HG03575 (cell line): ENCODE measurements at regions not wholly inside any gene's neighbourhood (a gene's known extent, or its start where the extent isn't known, plus 50 kb on each side); places are given as distances from the start of the nearest gene placed in this dataset.
"Not testable (repeated sequence)": the region's sequence is repeated elsewhere in the genome, so short reads cannot be mapped to it uniquely, and the experiment has no call there.

ENCODE experiments used
- ATAC-seq: cut with Tn5 transposase; IDR thresholded peaks from one replicate; pipeline ENCODE4 v1.9.1; 2021; ENCODE audit not compliant: unreplicated experiment, insufficient number of reproducible peaks, low FRiP score; ENCODE audit errors: extremely low read depth

DNA sequence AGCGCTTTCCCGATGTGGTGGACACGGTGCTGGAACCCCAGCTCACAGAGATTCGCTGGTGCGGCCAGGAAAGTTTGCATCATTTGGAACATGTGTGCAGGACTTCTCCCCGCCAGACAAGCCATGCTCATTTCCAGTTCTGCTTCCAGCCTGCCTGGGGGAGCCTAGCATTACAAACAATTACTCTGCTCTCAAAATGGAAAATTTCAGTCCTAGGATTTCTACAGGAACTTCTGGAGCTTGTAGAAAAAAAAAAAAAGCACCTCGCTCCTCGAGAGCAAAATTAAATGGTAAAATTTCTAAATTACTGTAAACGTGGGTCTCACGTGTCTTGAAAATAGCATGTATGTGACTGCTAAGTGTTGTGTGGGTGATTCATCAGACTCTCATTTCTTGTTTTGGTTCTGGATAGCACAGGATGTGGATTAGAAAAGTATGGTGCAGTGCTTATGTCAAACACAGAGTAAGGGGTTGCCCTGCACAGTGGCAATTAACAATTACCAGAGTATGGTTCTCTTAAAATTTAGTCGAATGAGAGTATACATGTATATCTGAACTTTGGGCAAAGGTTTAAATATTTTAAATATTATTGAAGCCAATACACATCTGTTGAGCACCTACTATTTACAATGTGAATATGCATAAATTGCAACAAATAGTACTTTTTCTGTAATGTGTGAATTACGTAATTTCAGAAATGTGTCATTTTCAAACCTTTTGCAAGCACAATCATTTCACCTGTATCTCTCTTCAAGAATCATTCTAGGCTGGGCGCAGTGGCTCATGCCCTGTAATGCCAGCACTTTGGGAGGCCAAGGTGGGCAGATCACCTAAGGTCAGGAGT, 61.8 kb upstream of the PTGFRN start:
- no peak for ATAC-seq

DNA sequence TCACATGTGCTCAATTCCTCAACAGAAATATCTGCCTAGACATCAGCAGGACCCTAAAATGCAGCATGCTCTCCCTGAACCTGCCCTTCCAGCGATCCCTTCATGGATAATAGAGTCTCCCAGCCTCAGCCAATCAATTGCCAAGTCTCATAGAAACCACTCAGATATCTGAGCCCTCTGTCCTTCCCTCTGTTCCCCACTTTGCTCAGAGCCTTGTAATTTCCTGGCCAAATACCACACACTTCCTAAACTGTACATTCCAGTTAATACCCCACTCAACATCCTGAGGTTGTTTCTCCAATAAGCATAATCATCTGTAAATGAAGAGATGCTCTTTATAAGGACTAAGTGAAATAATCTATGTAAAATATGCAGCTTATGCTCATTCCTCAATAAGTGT, 59.3 kb upstream of the PTGFRN start:
- ATAC-seq, result no peak

GRCh38 chr1:116851189-116851588, 58.5 kb upstream of the PTGFRN start:
- not testable (repeated sequence) for ATAC-seq

DNA sequence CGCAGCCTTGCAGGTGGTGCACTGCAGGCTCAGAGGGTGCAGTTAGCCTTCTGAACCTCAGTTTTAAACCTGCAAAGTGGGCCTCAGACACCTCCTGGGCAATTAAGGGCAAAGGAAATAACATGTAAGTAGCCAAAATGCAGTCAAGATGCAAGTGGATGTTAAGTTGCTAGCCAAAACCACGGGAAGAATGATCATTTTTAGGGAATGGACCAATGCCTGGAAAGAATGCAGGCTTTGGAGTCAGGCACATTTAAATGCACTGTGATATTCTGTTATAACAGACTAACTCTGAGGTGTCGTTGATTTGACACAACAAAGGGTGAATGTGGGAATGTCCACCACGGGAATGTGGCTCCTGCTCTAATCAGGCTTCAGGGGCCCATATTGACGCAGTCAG, 57.9 kb upstream of the PTGFRN start:
- no peak for ATAC-seq

DNA sequence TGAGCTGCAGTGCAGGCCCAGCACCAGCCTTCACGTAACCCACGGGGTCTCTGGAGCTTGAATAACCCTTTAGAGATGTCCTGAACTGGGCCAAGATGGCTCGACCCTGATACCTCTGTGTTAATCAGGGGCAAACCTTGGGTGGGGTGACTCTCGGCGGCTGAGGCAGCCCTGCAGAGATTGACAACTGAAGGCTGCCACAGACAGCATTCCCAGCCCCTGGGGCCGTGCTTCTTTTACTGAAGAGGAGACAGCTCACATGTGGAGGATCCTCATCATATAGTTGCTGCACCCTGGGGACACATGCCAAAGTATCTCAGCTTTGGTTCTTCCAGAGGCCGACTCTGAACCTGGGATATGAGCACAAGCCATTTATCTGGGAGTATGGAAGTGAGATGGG, 57.3 kb upstream of the PTGFRN start:
- no peak for ATAC-seq

DNA sequence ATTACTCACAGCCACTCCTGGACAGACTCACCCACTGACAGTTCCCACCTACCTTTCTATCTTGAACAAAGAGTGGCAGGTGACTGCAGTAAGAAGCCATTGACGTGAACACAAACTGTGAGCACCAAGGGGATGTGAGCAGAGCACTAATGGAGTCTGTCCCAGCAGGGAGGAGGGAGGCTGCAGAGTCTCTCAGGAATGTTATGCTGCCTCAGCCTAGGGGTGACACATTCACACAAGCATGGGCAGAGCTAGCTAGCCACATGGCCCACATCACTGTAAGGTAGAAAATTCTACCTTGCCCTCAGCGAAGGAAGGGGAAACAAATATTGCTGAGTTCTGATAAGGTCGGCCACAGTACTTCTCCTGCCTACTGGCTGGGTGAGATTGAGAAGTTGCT, 56.8 kb upstream of the PTGFRN start:
- no peak for ATAC-seq

- no peak for ATAC-seq
Observed at GRCh38 chr1:116853680-116854402, 55.9 kb upstream of the PTGFRN start.

- ATAC-seq, result no peak
Observed at GRCh38 chr1:116854403-116854690, 55.4 kb upstream of the PTGFRN start.

DNA sequence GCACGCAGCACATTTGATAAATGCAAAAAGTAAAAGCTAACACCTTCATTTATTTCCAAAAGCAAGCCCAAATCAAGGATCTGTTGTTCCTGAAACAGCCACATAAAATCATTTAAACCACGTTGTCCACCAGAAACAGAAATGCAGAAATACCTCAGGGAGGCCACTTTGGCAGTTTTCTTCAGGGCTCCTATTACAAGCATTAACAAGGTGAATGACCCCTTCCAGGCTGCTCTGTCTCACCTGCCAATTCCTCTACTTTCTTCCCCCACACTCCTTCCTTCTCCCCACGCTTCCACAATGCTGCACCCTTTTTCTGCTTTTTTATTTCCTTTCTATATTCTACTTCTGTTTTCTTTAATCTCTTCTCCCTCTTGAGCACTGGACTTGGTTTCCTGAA, 55.0 kb upstream of the PTGFRN start:
- no peak for ATAC-seq

- ATAC-seq, result no peak
Observed at GRCh38 chr1:116855191-116855619, 54.5 kb upstream of the PTGFRN start.

- no peak for ATAC-seq
Observed at GRCh38 chr1:116855773-116856201, 53.9 kb upstream of the PTGFRN start.

DNA sequence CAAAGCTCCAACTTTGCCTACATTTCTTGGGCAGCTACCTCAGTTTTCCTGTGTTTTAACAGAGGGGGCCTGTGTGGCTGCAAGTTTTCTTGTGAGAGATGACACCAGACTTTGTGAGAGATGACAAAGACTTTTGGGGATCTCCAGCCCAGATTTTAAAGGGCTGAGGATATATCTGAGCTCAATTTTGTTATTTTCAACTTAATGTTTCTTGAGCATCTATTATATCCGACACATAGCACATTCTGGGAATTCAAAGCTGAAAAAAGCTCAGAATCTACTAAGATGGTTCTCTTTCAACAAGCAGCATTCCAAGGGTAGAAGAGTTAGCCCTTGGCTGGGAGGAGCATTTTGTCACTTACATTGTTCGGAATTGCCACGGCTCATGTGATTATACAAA, 53.4 kb upstream of the PTGFRN start:
- no peak for ATAC-seq

- no peak for ATAC-seq
Observed at GRCh38 chr1:116857092-116857491, 52.6 kb upstream of the PTGFRN start.
